ENCODE measurements at regions not wholly inside any gene's neighbourhood (a gene's known extent, or its start where the extent isn't known, plus 50 kb on each side); places are given as distances from the start of the nearest gene placed in this dataset.

- Histone ChIP-seq H3K4me2 (ENCODE audit: low read length, poor library complexity, severe bottlenecking) (no peak overlapping the region), H2BK15ac (ENCODE audit: low read depth, poor library complexity, severe bottlenecking) (no peak overlapping the region), H3K27ac (ENCODE audit: low read length, poor library complexity, severe bottlenecking) (no peak overlapping the region), H3K9ac (ENCODE audit: low read length) (no peak overlapping the region), H2AK5ac (ENCODE audit: low read length, severe bottlenecking) (no peak overlapping the region), H3K27me3 (ENCODE audit: control insufficient read depth in 1 of 2, insufficient read depth in 1 of 2, low read length in 2 of 2) (no peaks in the 10 kb centered on the region), H3K4me3 (ENCODE audit: insufficient read depth in 1 of 2, low read depth in 1 of 2, low read length in 2 of 2) (no peak overlapping the region), H4K91ac (ENCODE audit: low read length) (no peak overlapping the region), H2BK120ac (ENCODE audit: low read depth, low read length) (no peak overlapping the region), H2BK12ac (ENCODE audit: low read length in 2 of 2) (no peak overlapping the region), H2AFZ (ENCODE audit: low read depth, low read length) (no peak overlapping the region), H2BK5ac (ENCODE audit: low read depth, low read length, poor library complexity, severe bottlenecking) (no peak overlapping the region), H3K36me3 (ENCODE audit: control insufficient read depth in 1 of 2, insufficient read depth in 2 of 2, low read depth in 1 of 2, low read length in 2 of 2) (no peaks in the 10 kb centered on the region), H4K8ac (ENCODE audit: low read length) (no peak overlapping the region), H3K14ac (ENCODE audit: low read length in 2 of 2) (no peak overlapping the region), H3K9me3 (ENCODE audit: control insufficient read depth, low read length) (peaks cover 18% of the 10 kb centered on the region), H3K4ac (ENCODE audit: low read depth in 1 of 2, low read length in 2 of 2) (no peak overlapping the region), H3K4me1 (ENCODE audit: control insufficient read depth, insufficient read depth, low read depth, low read length) (no peaks in the 10 kb centered on the region), H3K18ac (ENCODE audit: low read depth in 1 of 2, low read length in 2 of 2) (no peak overlapping the region), H3K79me1 (replicated peaks; ENCODE audit: low read length, poor library complexity, severe bottlenecking) (no peaks in the 10 kb centered on the region), H3K23ac (ENCODE audit: low read length in 2 of 2) (no peak overlapping the region)
- no peak for DNase-seq
- WGBS: 73% methylated on average over 4 of the region's 4 CpGs
Measured at GRCh38 chr1:60589046-60589748, 493.2 kb upstream of the NFIA start.

- Histone ChIP-seq H3K14ac (ENCODE audit: low read length in 2 of 2) (no peak overlapping the region), H2BK120ac (ENCODE audit: low read depth, low read length) (no peak overlapping the region), H3K4me1 (ENCODE audit: control insufficient read depth, insufficient read depth, low read depth, low read length) (no peaks in the 10 kb centered on the region), H3K27ac (ENCODE audit: low read length, poor library complexity, severe bottlenecking) (no peak overlapping the region), H3K4me3 (ENCODE audit: insufficient read depth in 1 of 2, low read depth in 1 of 2, low read length in 2 of 2) (no peak overlapping the region), H2BK5ac (ENCODE audit: low read depth, low read length, poor library complexity, severe bottlenecking) (no peak overlapping the region), H3K36me3 (ENCODE audit: control insufficient read depth in 1 of 2, insufficient read depth in 2 of 2, low read depth in 1 of 2, low read length in 2 of 2) (no peaks in the 10 kb centered on the region), H3K9me3 (ENCODE audit: control insufficient read depth, low read length) (peaks cover 34% of the 10 kb centered on the region), H3K4ac (ENCODE audit: low read depth in 1 of 2, low read length in 2 of 2) (no peak overlapping the region), H3K4me2 (ENCODE audit: low read length, poor library complexity, severe bottlenecking) (no peak overlapping the region), H3K79me1 (replicated peaks; ENCODE audit: low read length, poor library complexity, severe bottlenecking) (no peaks in the 10 kb centered on the region), H2AFZ (ENCODE audit: low read depth, low read length) (no peak overlapping the region), H2BK12ac (ENCODE audit: low read length in 2 of 2) (no peak overlapping the region), H3K23ac (ENCODE audit: low read length in 2 of 2) (no peak overlapping the region), H3K9ac (ENCODE audit: low read length) (no peak overlapping the region), H2AK5ac (ENCODE audit: low read length, severe bottlenecking) (no peak overlapping the region), H4K91ac (ENCODE audit: low read length) (no peak overlapping the region), H3K18ac (ENCODE audit: low read depth in 1 of 2, low read length in 2 of 2) (no peak overlapping the region), H3K27me3 (ENCODE audit: control insufficient read depth in 1 of 2, insufficient read depth in 1 of 2, low read length in 2 of 2) (no peaks in the 10 kb centered on the region), H2BK15ac (ENCODE audit: low read depth, poor library complexity, severe bottlenecking) (no peak overlapping the region), H4K8ac (ENCODE audit: low read length) (no peak overlapping the region)
- DNase-seq: no peak
- 40% methylated on average over 1 of the region's 2 CpGs for WGBS
Measured at GRCh38 chr1:60584371-60584770, 498.0 kb upstream of the NFIA start.

GRCh38 chr1:60583696-60584095 is 498.7 kb upstream of the NFIA start:
- Histone ChIP-seq H3K9me3 (ENCODE audit: control insufficient read depth, low read length) (peaks cover 34% of the 10 kb centered on the region), H3K23ac (ENCODE audit: low read length in 2 of 2) (no peak overlapping the region), H3K4me2 (ENCODE audit: low read length, poor library complexity, severe bottlenecking) (no peak overlapping the region), H2BK15ac (ENCODE audit: low read depth, poor library complexity, severe bottlenecking) (no peak overlapping the region), H3K14ac (ENCODE audit: low read length in 2 of 2) (no peak overlapping the region), H3K18ac (ENCODE audit: low read depth in 1 of 2, low read length in 2 of 2) (no peak overlapping the region), H2BK5ac (ENCODE audit: low read depth, low read length, poor library complexity, severe bottlenecking) (no peak overlapping the region), H3K36me3 (ENCODE audit: control insufficient read depth in 1 of 2, insufficient read depth in 2 of 2, low read depth in 1 of 2, low read length in 2 of 2) (no peaks in the 10 kb centered on the region), H2AK5ac (ENCODE audit: low read length, severe bottlenecking) (no peak overlapping the region), H4K8ac (ENCODE audit: low read length) (no peak overlapping the region), H2BK120ac (ENCODE audit: low read depth, low read length) (no peak overlapping the region), H3K4me3 (ENCODE audit: insufficient read depth in 1 of 2, low read depth in 1 of 2, low read length in 2 of 2) (no peak overlapping the region), H3K4ac (ENCODE audit: low read depth in 1 of 2, low read length in 2 of 2) (no peak overlapping the region), H2BK12ac (ENCODE audit: low read length in 2 of 2) (no peak overlapping the region), H3K27me3 (ENCODE audit: control insufficient read depth in 1 of 2, insufficient read depth in 1 of 2, low read length in 2 of 2) (no peaks in the 10 kb centered on the region), H3K9ac (ENCODE audit: low read length) (no peak overlapping the region), H4K91ac (ENCODE audit: low read length) (no peak overlapping the region), H3K79me1 (replicated peaks; ENCODE audit: low read length, poor library complexity, severe bottlenecking) (no peaks in the 10 kb centered on the region), H3K27ac (ENCODE audit: low read length, poor library complexity, severe bottlenecking) (no peak overlapping the region), H3K4me1 (ENCODE audit: control insufficient read depth, insufficient read depth, low read depth, low read length) (no peaks in the 10 kb centered on the region), H2AFZ (ENCODE audit: low read depth, low read length) (no peak overlapping the region)
- 100% methylated on average over 3 of the region's 3 CpGs for WGBS
- no peak for DNase-seq

GRCh38 chr1:60581455-60582220 is 500.7 kb upstream of the NFIA start:
- Histone ChIP-seq H3K4me3 (ENCODE audit: insufficient read depth in 1 of 2, low read depth in 1 of 2, low read length in 2 of 2) (no peak overlapping the region), H2BK5ac (ENCODE audit: low read depth, low read length, poor library complexity, severe bottlenecking) (no peak overlapping the region), H3K23ac (ENCODE audit: low read length in 2 of 2) (no peak overlapping the region), H3K9me3 (ENCODE audit: control insufficient read depth, low read length) (peaks cover 34% of the 10 kb centered on the region), H4K8ac (ENCODE audit: low read length) (no peak overlapping the region), H4K91ac (ENCODE audit: low read length) (no peak overlapping the region), H3K4ac (ENCODE audit: low read depth in 1 of 2, low read length in 2 of 2) (no peak overlapping the region), H3K79me1 (replicated peaks; ENCODE audit: low read length, poor library complexity, severe bottlenecking) (no peaks in the 10 kb centered on the region), H3K4me1 (ENCODE audit: control insufficient read depth, insufficient read depth, low read depth, low read length) (no peaks in the 10 kb centered on the region), H2BK12ac (ENCODE audit: low read length in 2 of 2) (no peak overlapping the region), H2AK5ac (ENCODE audit: low read length, severe bottlenecking) (no peak overlapping the region), H3K36me3 (ENCODE audit: control insufficient read depth in 1 of 2, insufficient read depth in 2 of 2, low read depth in 1 of 2, low read length in 2 of 2) (no peaks in the 10 kb centered on the region), H2AFZ (ENCODE audit: low read depth, low read length) (no peak overlapping the region), H3K27ac (ENCODE audit: low read length, poor library complexity, severe bottlenecking) (no peak overlapping the region), H3K14ac (ENCODE audit: low read length in 2 of 2) (no peak overlapping the region), H3K27me3 (ENCODE audit: control insufficient read depth in 1 of 2, insufficient read depth in 1 of 2, low read length in 2 of 2) (no peaks in the 10 kb centered on the region), H2BK120ac (ENCODE audit: low read depth, low read length) (no peak overlapping the region), H3K4me2 (ENCODE audit: low read length, poor library complexity, severe bottlenecking) (no peak overlapping the region), H3K18ac (ENCODE audit: low read depth in 1 of 2, low read length in 2 of 2) (no peak overlapping the region), H3K9ac (ENCODE audit: low read length) (no peak overlapping the region), H2BK15ac (ENCODE audit: low read depth, poor library complexity, severe bottlenecking) (no peak overlapping the region)
- no peak for DNase-seq
- 87% methylated on average over 7 of the region's 7 CpGs for WGBS
